HG03378 (cell line): ENCODE measurements at regions not wholly inside any gene's neighbourhood (a gene's known extent, or its start where the extent isn't known, plus 50 kb on each side); places are given as distances from the start of the nearest gene placed in this dataset.

Experiments used
- ATAC-seq: cut with Tn5 transposase; IDR thresholded peaks from one replicate; pipeline ENCODE4 v1.9.1; 2021; ENCODE audit warnings: mild to moderate bottlenecking, moderate library complexity; ENCODE audit not compliant: unreplicated experiment

GRCh38 chr14:54126947-54127346 is 170.3 kb upstream of the BMP4 start:
- no peak for ATAC-seq

GRCh38 chr14:54127526-54127925 is 170.9 kb upstream of the BMP4 start:
- no peak for ATAC-seq

- no peak for ATAC-seq
These were observed 173.4 kb upstream of the BMP4 start for GRCh38 chr14:54129850-54130640.

GRCh38 chr14:54132496-54132895 is 175.9 kb upstream of the BMP4 start:
- ATAC-seq: no peak

DNA sequence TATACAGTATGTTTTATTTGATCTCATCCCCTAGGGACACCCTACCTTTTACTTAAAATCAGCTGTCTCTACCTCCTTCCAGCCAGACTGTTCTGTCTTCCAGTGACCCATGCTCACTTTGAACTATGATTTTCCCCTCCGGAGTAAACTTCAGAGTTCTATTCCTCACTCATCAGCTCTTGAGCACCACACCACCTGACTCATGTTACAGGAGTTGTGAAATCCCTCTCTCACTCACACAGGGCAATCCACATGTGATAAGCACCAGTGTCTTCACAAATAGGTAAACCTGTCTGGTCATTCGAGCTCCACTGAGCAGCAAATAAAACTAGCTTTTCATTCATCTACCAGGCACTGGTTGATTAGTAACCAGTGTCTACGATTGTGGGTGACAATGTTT is 177.3 kb upstream of the BMP4 start:
- no peak for ATAC-seq

GRCh38 chr14:54135804-54136280 is 179.2 kb upstream of the BMP4 start:
- no peak for ATAC-seq

DNA sequence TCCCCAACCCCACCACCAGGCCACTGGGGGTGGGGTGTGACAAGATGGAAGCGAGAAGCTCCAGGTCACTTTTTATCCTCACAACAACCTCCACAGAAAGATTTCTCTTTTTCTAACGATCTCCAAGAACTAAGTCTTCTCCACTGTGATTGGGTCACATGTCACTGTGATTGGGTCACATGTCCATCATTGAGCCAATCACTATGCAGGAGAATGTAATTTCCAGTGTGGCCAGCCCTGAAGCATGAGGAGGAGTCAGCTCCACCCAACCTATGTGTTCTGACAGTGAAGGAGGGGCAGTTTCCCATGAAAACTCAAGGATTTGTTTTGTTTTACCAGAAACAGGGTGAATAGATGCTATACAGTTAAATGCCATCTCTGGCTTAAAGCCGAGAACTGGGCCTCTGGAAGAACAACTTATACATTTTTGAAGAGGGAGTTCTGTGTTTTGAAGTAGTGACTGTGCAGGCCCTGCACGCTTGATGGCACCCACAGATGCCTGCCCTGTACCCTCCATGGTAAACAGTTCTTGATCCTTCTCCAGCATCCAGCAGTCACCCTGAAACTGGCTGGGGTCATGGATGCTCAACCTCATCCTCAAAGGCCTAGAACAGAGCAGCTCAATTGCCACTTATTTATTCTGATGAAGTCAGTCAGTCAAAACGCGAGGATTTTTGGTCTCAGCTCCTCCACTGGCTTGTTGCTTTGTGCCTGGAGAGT is 180.4 kb upstream of the BMP4 start:
- ATAC-seq: no peak

GRCh38 chr14:54137614-54137961 is 181.0 kb upstream of the BMP4 start:
- ATAC-seq: no peak

DNA sequence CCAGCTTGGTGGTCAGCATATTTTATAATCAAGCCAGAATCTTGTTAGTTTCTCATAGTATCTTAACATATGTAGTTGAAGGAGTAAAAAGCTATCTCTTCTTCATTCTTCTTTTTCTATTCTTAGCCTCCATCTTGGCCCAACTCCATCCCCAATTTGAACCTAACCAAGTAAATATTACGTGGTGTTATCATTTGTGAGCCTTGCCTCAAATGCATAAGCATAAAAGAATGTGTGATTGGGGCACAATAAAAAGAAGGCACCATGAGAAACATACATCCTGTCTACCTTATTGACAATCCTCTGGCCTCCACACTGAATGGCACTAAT is 181.4 kb upstream of the BMP4 start:
- no peak for ATAC-seq

DNA sequence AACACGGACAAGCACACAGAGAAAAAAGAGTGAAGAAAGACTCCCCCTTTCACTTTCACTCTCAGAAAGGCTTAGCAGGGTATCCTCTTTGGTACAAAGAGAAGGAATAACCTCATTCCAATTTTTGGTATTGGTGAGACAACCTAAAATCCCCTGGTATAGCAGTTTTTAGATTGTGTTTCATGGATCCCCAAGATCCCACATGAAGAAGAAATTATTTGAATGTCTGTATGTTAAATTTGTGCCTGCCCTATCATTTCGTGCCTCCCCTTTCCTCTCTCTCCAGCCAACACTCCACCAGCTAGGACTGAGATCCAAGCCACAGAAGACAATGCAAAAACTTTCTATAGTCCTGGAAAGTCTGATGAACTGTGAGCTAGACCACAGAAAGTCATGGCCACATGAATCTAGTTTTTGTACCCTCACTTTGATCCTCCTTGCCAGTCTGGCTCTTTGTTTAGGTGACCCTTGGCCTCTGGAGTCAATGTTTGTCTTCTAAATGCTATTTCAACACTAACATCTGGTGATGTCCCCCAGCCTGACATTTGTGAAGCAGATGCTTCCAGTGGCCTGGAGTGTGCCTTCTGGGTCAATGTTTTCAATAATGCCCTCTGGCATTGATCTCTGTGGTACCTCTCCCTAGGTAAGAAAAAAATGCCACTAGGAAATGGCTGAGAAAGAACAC is 181.9 kb upstream of the BMP4 start:
- no peak for ATAC-seq

- ATAC-seq: no peak
These were observed 183.9 kb upstream of the BMP4 start for GRCh38 chr14:54140551-54140950.

GRCh38 chr14:54146601-54147000 is 190.0 kb upstream of the BMP4 start:
- no peak for ATAC-seq

DNA sequence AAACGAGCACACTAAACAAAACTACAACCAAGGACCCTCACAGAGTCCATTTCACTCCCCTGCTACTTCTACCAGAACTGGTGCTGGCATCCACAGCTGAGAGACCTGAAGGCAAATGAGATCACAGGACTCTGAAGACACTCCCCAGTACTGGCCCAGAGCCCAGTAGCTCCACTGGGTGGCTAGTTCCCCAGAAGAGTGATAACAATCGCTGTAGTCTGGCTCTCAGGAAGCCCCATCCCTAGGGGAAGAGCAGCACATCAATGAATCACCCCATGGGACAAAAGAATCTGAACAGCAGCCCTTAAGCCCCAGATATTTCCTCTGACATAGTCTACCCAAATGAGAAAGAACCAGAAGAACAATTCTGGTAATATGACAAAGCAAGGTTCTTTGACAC is 190.7 kb upstream of the BMP4 start:
- no peak for ATAC-seq

GRCh38 chr14:54147758-54148157 is 191.1 kb upstream of the BMP4 start:
- no peak for ATAC-seq

DNA sequence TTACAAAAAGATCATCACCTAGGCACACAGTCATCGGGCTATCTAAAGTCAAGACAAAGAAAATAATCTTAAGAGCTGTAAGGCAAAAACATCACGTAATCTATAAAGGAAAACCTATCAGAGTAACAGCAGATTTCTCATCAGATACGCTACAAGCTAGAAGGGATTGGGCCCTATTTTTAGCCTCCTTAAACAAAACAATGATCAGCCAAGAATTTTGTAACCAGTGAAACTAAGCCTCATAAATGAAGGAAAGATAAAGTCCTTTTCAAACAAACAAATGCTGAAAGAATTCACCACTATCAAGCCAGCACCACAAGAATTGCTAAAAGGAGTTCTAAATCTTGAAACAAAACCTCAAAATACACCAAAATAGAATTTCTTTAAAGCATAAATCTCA is 191.6 kb upstream of the BMP4 start:
- ATAC-seq: no peak

DNA sequence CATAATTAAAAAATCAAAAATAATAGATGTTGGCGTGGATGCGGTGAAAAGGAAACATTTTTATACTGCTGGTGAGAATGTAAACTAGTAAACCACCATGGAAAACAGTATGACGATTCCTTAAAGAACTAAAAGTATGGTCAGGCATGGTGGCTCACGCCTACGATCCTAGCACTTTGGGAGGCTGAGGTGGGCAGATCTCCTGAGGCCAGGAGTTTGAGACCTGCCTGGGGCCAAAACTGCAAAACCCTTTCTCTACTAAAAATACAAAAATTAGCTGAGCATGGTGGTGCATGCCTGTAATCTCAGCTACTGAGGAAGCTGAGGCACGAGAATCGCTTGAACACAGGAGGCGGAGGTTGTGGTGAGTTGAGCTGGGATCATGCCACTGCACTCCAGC is 195.7 kb upstream of the BMP4 start:
- ATAC-seq: no peak

- no peak for ATAC-seq
These were observed 209.7 kb upstream of the BMP4 start for GRCh38 chr14:54166049-54166950.

DNA sequence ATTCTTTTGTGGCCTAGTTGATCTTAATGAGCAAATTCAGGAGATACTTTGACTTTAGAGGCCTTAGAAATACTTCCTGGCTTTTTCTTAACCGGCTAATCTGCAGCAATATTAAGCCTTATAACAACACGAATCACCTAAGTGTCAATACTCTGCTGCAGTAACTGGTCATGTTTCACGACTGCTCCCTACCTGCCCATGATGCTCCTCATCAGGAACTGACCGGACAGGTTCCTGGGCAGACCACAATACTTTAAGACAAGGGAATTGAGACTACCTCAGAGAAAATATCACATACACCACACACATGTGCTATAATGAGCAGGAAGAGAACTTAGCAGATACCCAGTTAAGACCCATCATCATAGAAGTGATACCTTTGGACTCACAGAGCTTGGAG is 211.9 kb upstream of the BMP4 start:
- no peak for ATAC-seq

DNA sequence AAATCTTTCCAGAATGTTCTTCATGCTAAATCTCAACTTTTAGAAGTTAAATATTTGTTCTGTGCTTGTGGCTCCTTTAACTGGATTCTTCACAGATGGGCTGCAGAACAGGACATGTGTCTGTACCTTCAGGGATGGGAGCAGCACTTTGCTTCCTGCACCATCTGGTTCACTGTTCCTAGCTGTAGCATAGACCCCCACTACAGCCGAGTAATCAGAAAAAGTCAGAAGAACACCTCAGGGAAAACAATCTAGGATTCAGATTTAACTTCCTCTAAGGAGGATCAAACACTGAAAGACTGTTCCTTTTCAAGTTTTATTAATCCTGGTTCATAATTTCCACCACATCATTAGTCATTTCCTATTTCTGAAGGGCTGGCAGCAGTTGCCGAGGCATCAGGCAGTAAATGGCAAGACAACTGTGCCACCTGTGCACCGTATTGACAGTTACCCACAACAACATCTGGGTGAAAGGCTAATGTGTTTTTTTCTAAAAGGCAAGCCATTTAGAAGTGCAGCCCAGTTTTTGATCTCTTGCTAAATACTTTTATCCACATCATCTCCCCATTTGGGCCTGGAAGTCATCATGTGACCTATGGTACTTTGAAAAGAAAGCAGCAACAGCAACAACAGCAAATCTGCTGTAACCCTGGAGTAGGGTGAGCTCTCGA is 212.8 kb upstream of the BMP4 start:
- ATAC-seq: no peak

DNA sequence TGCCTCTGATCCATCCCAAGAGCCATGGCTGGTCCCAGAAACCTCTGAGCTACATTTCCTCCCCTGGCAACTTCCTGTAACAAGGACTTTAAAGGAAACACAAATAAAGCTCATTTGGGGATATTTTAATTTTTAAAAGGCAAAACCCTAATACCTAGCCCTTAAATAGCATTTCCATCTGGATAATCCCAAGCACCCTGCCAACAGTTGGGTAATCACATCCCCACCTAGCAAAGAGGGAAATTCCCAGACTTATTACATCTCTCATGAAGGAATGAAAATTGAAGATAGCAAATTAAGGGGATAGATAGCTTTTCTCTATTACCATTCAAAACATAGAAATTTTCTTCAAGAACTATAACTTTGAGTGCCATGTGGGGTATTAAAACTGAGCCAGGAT is 213.7 kb upstream of the BMP4 start:
- ATAC-seq: no peak

DNA sequence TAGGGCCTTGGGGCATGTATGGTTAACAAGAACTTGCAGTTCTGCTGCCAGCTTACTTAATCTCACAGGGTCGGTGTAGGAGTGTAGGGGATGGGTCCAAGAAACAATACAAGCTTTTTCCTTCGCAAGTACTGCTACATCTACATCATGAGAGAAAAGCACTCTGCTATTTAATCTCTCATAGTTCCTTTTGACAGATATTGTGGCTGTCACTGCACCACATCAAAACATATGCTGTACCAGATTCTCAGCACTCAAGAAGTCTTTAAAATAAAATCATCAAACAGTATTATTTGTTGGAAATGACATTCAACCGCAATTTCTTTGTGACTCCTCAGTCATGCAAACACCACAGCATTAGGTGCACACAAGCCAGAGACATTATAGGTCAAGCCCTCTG is 215.5 kb upstream of the BMP4 start:
- no peak for ATAC-seq
